HCT116 (cell line): ENCODE measurements at regions not wholly inside any gene's neighbourhood (a gene's known extent, or its start where the extent isn't known, plus 50 kb on each side); places are given as distances from the start of the nearest gene placed in this dataset.

Source experiments
- ATAC-seq: fragments of 200-7000 bp; cut with Tn5 transposase; 2 replicates; pipeline ENCODE4 v1.9.1; 2020; ENCODE audit warnings: mild to moderate bottlenecking, moderate library complexity
- BruUV-seq: library from RNA; stranded (reverse); fragments of 400-500 nt; replicated peaks from 2 replicates; lab custom pipeline; 2021; lab: Mats Ljungman, UMichigan
- CTCF ChIA-PET: fragments of 300-600 bp; sonication (Branson Sonifier 250); formaldehyde crosslinking; loops from one replicate; lab custom pipeline; 2021; ENCODE audit warnings: antibody characterized with exemption; lab: Charles Lee
- POLR2A ChIA-PET: fragments of 300-600, 350-600 bp; sonication (Branson Sonifier 250); formaldehyde crosslinking; loops from one replicate; lab custom pipeline; 2021; ENCODE audit warnings: antibody characterized with exemption; lab: Charles Lee
- RAD21 ChIA-PET, 2 experiments: fragments of 300-600 bp; sonication (Branson Sonifier 250); formaldehyde crosslinking; loops; one replicate each; lab custom pipeline; 2023; ENCODE audit warnings: low total read pairs in 2 of 2; ENCODE audit not compliant: uncharacterized antibody in 2 of 2, unreplicated experiment in 2 of 2, low non-redundant PET in 1 of 2; lab: Charles Lee
- DNase-seq: peaks from one replicate; pipeline ENCODE4 v3.0.0-alpha.2; 2010; ENCODE audit warnings: low read depth, low spot score
- H2AFZ ChIP-seq: fragments of 200-600 bp; shearing (Covaris generic), sonication (generic); 2 replicates; pipeline ENCODE4 v1.6.1; 2017; ENCODE audit warnings: low read depth, mixed run types, mixed read lengths, antibody characterized with exemption, low read length; ENCODE audit not compliant: poor library complexity, severe bottlenecking
- H3K27ac ChIP-seq: 2 replicates; pipeline ENCODE4 v1.5.1; 2012; ENCODE audit warnings: low read depth, low read length
- H3K27me3 ChIP-seq: fragments of 200-600 bp; sonication (generic); 2 replicates; pipeline ENCODE4 v1.6.1; 2016; ENCODE audit warnings: mixed run types, low read length, mixed read lengths; ENCODE audit not compliant: insufficient read depth
- H3K36me3 ChIP-seq, 2 experiments: fragments of 200-500 bp in 1 of 2; fragments of 200-600 bp in 1 of 2; sonication (Bioruptor generic) in 1 of 2; sonication (generic) in 1 of 2; 2 replicates each; pipeline versions ENCODE4 v1.5.1 to v1.6.1; 2014 to 2016; ENCODE audit warnings: low read length in 2 of 2, inconsistent platforms in 1 of 2, mixed read lengths in 1 of 2, mixed run types in 1 of 2; ENCODE audit not compliant: insufficient read depth in 2 of 2, control insufficient read depth in 1 of 2
- H3K4me1 ChIP-seq, 2 experiments: fragments of 200-600 bp in 1 of 2; sonication (generic) in 1 of 2; 2 replicates each; pipeline versions ENCODE4 v1.5.1 to v1.6.1; 2012 to 2017; ENCODE audit warnings: low read length in 2 of 2, inconsistent platforms in 1 of 2, mild to moderate bottlenecking in 1 of 2, mixed read lengths in 1 of 2, mixed run types in 1 of 2, moderate library complexity in 1 of 2; ENCODE audit not compliant: insufficient read depth in 2 of 2, control insufficient read depth in 1 of 2
- H3K4me2 ChIP-seq: fragments of 200-600 bp; sonication (generic); 2 replicates; pipeline ENCODE4 v1.6.1; 2017; ENCODE audit warnings: mixed run types, low read length, mixed read lengths
- H3K4me3 ChIP-seq, 2 experiments: fragments of 200-600 bp in 1 of 2; sonication (generic) in 1 of 2; replicated peaks in 1 of 2; 2 replicates each; pipeline ENCODE4 v1.5.1; 2011 to 2016; ENCODE audit warnings: low read length in 2 of 2, control low read depth in 1 of 2, low read depth in 1 of 2, mild to moderate bottlenecking in 1 of 2, mixed read lengths in 1 of 2, mixed run types in 1 of 2
- H3K79me2 ChIP-seq: fragments of 200-600 bp; sonication (generic); 2 replicates; pipeline ENCODE4 v1.6.1; 2017; ENCODE audit warnings: mild to moderate bottlenecking, mixed run types, low read length, moderate library complexity, mixed read lengths; ENCODE audit not compliant: insufficient read depth
- H3K9ac ChIP-seq: fragments of 200-600 bp; sonication (generic); 2 replicates; pipeline ENCODE4 v1.6.1; 2016; ENCODE audit warnings: low read length, mixed read lengths
- H3K9me2 ChIP-seq: fragments of 200-600 bp; sonication (generic), shearing (Covaris generic); 2 replicates; pipeline ENCODE4 v1.6.1; 2017; ENCODE audit warnings: mixed run types, mild to moderate bottlenecking, moderate library complexity; ENCODE audit not compliant: insufficient read depth
- H3K9me3 ChIP-seq, 2 experiments: fragments of 200-500 bp in 1 of 2; fragments of 200-600 bp in 1 of 2; sonication (Bioruptor generic) in 1 of 2; sonication (generic) in 1 of 2; 2 replicates each; pipeline ENCODE4 v1.6.1; 2014 to 2017; ENCODE audit warnings: low read length in 2 of 2, mixed read lengths in 2 of 2, inconsistent platforms in 1 of 2, low read depth in 1 of 2, mild to moderate bottlenecking in 1 of 2, mixed run types in 1 of 2, moderate library complexity in 1 of 2; ENCODE audit not compliant: control insufficient read depth in 1 of 2, insufficient read depth in 1 of 2
- H4K20me1 ChIP-seq: fragments of 200-600 bp; sonication (generic), shearing (Covaris generic); 2 replicates; pipeline ENCODE4 v1.6.1; 2017; ENCODE audit warnings: mixed run types, mild to moderate bottlenecking, moderate library complexity; ENCODE audit not compliant: insufficient read depth
- ATF3 ChIP-seq: IDR thresholded peaks from 2 replicates; pipeline ENCODE4 v1.6.1; 2012
- CBX3 ChIP-seq: IDR thresholded peaks from 2 replicates; pipeline ENCODE4 v1.6.1; 2012; ENCODE audit warnings: low read depth
- CEBPB ChIP-seq: IDR thresholded peaks from 2 replicates; pipeline ENCODE4 v1.6.1; 2012; ENCODE audit warnings: low read depth
- ELF1 ChIP-seq: IDR thresholded peaks from 2 replicates; pipeline ENCODE4 v1.6.1; 2012; ENCODE audit warnings: low read depth, borderline replicate concordance
- EZH2 ChIP-seq: fragments of 200-600 bp; sonication (generic); IDR thresholded peaks from 2 replicates; pipeline ENCODE4 v1.6.1; 2017; ENCODE audit warnings: antibody characterized with exemption, mixed run types
- EZH2phosphoT487 ChIP-seq: fragments of 200-600 bp; IDR thresholded peaks from 2 replicates; pipeline ENCODE4 v1.6.1; 2018; ENCODE audit warnings: antibody characterized with exemption, borderline replicate concordance
- FOSL1 ChIP-seq: IDR thresholded peaks from 2 replicates; pipeline ENCODE4 v1.6.1; 2012; ENCODE audit warnings: low read depth
- MAX ChIP-seq: IDR thresholded peaks from 2 replicates; pipeline ENCODE4 v1.6.1; 2012
- POLR2A ChIP-seq: IDR thresholded peaks from 2 replicates; pipeline ENCODE4 v1.7.0; 2011; ENCODE audit warnings: borderline replicate concordance; ENCODE audit not compliant: insufficient read depth, insufficient read length; ENCODE audit errors: extremely low read depth
- POLR2AphosphoS5 ChIP-seq: IDR thresholded peaks from 2 replicates; pipeline ENCODE4 v1.6.1; 2011; ENCODE audit warnings: mild to moderate bottlenecking, low read depth, low read length, moderate library complexity
- RAD21 ChIP-seq: IDR thresholded peaks from 2 replicates; pipeline ENCODE4 v1.6.1; 2012; ENCODE audit warnings: low read depth, mild to moderate bottlenecking
- SIN3A ChIP-seq: IDR thresholded peaks from 2 replicates; pipeline ENCODE4 v1.6.1; 2012; ENCODE audit warnings: low read depth
- SP1 ChIP-seq: IDR thresholded peaks from 2 replicates; pipeline ENCODE4 v1.6.1; 2012; ENCODE audit warnings: low read depth
- SRF ChIP-seq: IDR thresholded peaks from 2 replicates; pipeline ENCODE4 v1.6.1; 2012; ENCODE audit warnings: low read depth
- YY1 ChIP-seq: IDR thresholded peaks from 2 replicates; pipeline ENCODE4 v1.6.1; 2011; ENCODE audit warnings: low read length, low read depth, moderate library complexity, mild to moderate bottlenecking; ENCODE audit not compliant: insufficient replicate concordance; ENCODE audit errors: extremely low read depth
- ZBTB33 ChIP-seq: IDR thresholded peaks from 2 replicates; pipeline ENCODE4 v1.6.1; 2011; ENCODE audit warnings: mild to moderate bottlenecking, low read length, moderate library complexity; ENCODE audit not compliant: insufficient replicate concordance; ENCODE audit errors: extremely low read depth
- ZFX ChIP-seq: fragments of 450-650 bp; IDR thresholded peaks from 2 replicates; pipeline ENCODE4 v1.6.1; 2017
- ZNF274 ChIP-seq: fragments of 200-500 bp; sonication (Bioruptor generic); IDR thresholded peaks from 2 replicates; pipeline ENCODE4 v1.6.1; 2014; ENCODE audit warnings: mild to moderate bottlenecking, low read depth, low read length, inconsistent platforms
- intact Hi-C: fragments of 100-400 bp; cut with micrococcal nuclease; formaldehyde crosslinking; loops from 2 replicates; pipeline ENCODE4 v1.10.0; 2022

- no peaks in the 10 kb centered on the region for H3K79me2 ChIP-seq
- ChIA-PET POLR2A (no interaction called here), RAD21 (no interaction called here), CTCF (no interaction called here)
- DNase-seq = no peak
- H3K9me3 ChIP-seq = no peaks in the 10 kb centered on the region
- no peak overlapping the region for H3K27ac ChIP-seq
- H3K4me1 ChIP-seq = no peaks in the 10 kb centered on the region
- H3K9me2 ChIP-seq = no peaks in the 10 kb centered on the region
- no peak for TF ChIP-seq FOSL1
- TF ChIP-seq ATF3 = no peak
- TF ChIP-seq ZNF274 = no peak
- no peak for TF ChIP-seq ZBTB33
- TF ChIP-seq ELF1 = no peak
- TF ChIP-seq SRF = no peak
- TF ChIP-seq CBX3 = no peak
- H4K20me1 ChIP-seq = no peaks in the 10 kb centered on the region
- H3K4me2 ChIP-seq = no peak overlapping the region
- H2AFZ ChIP-seq = no peak overlapping the region
- H3K27me3 ChIP-seq = no peaks in the 10 kb centered on the region
- H3K4me3 ChIP-seq = no peak overlapping the region
- no peaks in the 10 kb centered on the region for H3K36me3 ChIP-seq
- no peak overlapping the region for H3K9ac ChIP-seq
- no TSS peak for BruUV-seq
- no peak for ATAC-seq
- intact Hi-C loops = no loop called here
These were observed 78.3 kb upstream of the TMCO5A start for GRCh38 chr15:37856109-37856508.

GRCh38 chr15:37860896-37861295, 73.5 kb upstream of the TMCO5A start:
- Histone ChIP-seq H3K4me3 (no peak overlapping the region), H3K36me3 (no peaks in the 10 kb centered on the region), H3K9me2 (no peaks in the 10 kb centered on the region), H3K79me2 (no peaks in the 10 kb centered on the region), H3K9me3 (no peaks in the 10 kb centered on the region), H3K9ac (no peak overlapping the region), H3K27ac (no peak overlapping the region), H3K27me3 (no peaks in the 10 kb centered on the region; the same call in 1 of the 2 replicates), H3K4me2 (no peak overlapping the region), H4K20me1 (no peaks in the 10 kb centered on the region), H3K4me1 (no peaks in the 10 kb centered on the region), H2AFZ (no peak overlapping the region)
- DNase-seq (no peak), ATAC-seq (no peak)
- no TSS peak for BruUV-seq
- RAD21 ChIA-PET = no interaction called here
- POLR2A ChIA-PET = no interaction called here
- CTCF ChIA-PET = no interaction called here
- intact Hi-C loops = no loop called here
- TF ChIP-seq SRF (no peak), SIN3A (no peak), EZH2phosphoT487 (no peak), SP1 (no peak), YY1 (no peak), CEBPB (no peak), MAX (no peak), RAD21 (no peak), ATF3 (no peak), EZH2 (no peak), FOSL1 (no peak), POLR2AphosphoS5 (no peak), POLR2A (no peak), ZFX (no peak)
